ENCODE measurements at regions not wholly inside any gene's neighbourhood (a gene's known extent, or its start where the extent isn't known, plus 50 kb on each side); places are given as distances from the start of the nearest gene placed in this dataset.

DNA sequence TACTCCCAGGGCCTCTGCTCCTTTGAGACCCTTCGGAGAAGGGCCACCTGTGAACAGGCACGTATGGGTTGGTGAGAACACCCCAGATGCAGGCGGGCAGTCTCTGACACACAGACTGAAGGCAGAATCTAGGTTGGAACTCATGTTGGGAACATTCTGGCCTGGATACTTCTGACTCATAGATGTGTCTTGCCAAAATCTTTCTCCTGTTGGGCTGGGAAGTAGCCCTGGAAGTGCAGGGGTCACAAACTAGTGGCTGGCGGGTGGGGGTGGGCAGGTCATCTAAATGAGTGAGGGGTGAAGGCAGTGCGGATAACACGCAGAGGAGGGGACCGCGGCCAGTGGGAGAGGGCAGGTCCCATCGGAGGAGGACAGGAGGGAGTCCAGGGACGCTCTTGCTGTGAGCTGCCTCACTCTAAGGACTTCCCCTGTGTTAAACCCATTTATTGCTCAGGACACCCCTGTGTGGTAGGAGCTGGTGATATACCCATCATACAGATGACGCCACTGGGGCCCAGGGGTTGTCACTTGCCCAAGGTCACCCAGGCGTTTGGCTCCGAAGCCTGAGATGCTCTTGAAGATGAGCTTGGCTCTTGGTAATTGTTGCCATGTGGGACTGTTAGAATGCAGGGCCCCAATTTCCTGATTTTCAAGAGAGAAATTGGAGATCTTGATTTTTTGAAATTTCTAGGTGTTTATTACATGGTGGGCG lies 181.0 kb downstream of the PTPRU start:
- no peak overlapping the region for H3K4me3 ChIP-seq (ENCODE audit: low read depth, low read length)
- DNase-seq (ENCODE audit: low read depth), result no peak
- TF ChIP-seq CTCF (conservative IDR thresholded peaks at IDR 0.05; ENCODE audit: low read depth, low read length), result no peak

- peak; percentile 23 for TF ChIP-seq CTCF (conservative IDR thresholded peaks at IDR 0.05; ENCODE audit: low read depth, low read length)
- no peak for DNase-seq (ENCODE audit: low read depth)
- no peak overlapping the region for H3K4me3 ChIP-seq (ENCODE audit: low read depth, low read length)
Measured at GRCh38 chr1:29416267-29417146, 180.2 kb downstream of the PTPRU start.

DNA sequence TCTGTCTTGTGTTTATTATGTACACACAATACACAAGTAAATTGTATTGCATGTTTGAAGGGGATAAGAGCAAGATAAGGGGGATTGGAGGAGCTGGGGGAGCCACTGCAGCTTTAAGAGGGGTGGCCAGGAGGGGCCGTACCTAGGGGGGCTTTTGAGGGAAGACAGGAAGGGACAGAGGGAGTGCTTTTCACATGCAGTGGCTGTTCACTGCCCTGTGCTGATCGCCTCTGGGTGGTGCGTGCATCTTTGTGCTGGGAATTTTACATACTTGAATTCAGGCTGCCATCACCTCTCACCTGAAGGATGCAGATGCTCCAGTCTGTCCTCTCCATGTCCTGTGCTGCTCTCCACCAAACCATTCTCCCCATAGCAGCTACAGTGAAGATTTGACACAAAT lies 179.5 kb downstream of the PTPRU start:
- no peak for DNase-seq (ENCODE audit: low read depth)
- no peak for TF ChIP-seq CTCF (conservative IDR thresholded peaks at IDR 0.05; ENCODE audit: low read depth, low read length)
- H3K4me3 ChIP-seq (ENCODE audit: low read depth, low read length), result no peak overlapping the region

GRCh38 chr1:29415156-29415830 lies 179.0 kb downstream of the PTPRU start:
- DNase-seq (ENCODE audit: low read depth), result no peak
- TF ChIP-seq CTCF (conservative IDR thresholded peaks at IDR 0.05; ENCODE audit: low read depth, low read length), result peak; percentile 19
- no peak overlapping the region for H3K4me3 ChIP-seq (ENCODE audit: low read depth, low read length)

DNA sequence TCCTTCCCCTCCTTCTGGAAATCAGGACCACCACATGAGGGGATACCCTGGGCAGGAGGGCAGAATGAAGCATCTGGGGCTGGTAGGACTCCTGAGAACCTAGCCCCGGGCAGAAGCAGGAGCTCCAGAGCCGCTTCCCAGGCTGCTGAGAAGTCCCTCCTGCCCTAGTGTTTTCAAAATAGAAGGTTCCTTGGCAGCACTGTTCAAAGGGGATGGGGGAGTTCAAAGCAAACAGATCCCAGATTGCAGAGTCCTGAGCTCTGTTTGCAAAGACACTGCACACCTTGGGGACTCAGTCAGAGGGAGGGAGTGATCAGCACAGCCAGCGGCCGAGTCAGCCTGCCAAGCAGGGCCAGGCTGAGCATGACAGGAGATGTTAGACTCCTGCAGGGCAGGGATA lies 177.8 kb downstream of the PTPRU start:
- H3K4me3 ChIP-seq (ENCODE audit: low read depth, low read length), result no peak overlapping the region
- no peak for TF ChIP-seq CTCF (conservative IDR thresholded peaks at IDR 0.05; ENCODE audit: low read depth, low read length)
- DNase-seq (ENCODE audit: low read depth), result no peak

- no peak overlapping the region for H3K4me3 ChIP-seq (ENCODE audit: low read depth, low read length)
- no peak for TF ChIP-seq CTCF (conservative IDR thresholded peaks at IDR 0.05; ENCODE audit: low read depth, low read length)
- no peak for DNase-seq (ENCODE audit: low read depth)
Measured at GRCh38 chr1:29413661-29414060, 177.3 kb downstream of the PTPRU start.

All from epithelial cell of proximal tubule (primary cell).